Uterus (tissue), 2 donors: ENCODE measurements at regions not wholly inside any gene's neighbourhood (a gene's known extent, or its start where the extent isn't known, plus 50 kb on each side); places are given as distances from the start of the nearest gene placed in this dataset.

ENCODE experiments used
- CTCF ChIP-seq, 4 experiments: fragments of 200-600 bp in 2 of 4; fragments of 450-650 bp in 2 of 4; sonication (generic) in 2 of 4; IDR thresholded peaks; one replicate each; pipeline ENCODE4 v1.5.1; 2016 to 2019; ENCODE audit warnings: antibody characterized with exemption in 4 of 4, mild to moderate bottlenecking in 2 of 4, moderate library complexity in 1 of 4
- POLR2A ChIP-seq, 2 donors: fragments of 450-650 bp; IDR thresholded peaks; one replicate each; pipeline ENCODE4 v1.6.1; 2016; ENCODE audit warnings: antibody characterized with exemption in 2 of 2, mild to moderate bottlenecking in 1 of 2, moderate library complexity in 1 of 2

- TF ChIP-seq POLR2A (IDR thresholded peaks at IDR 0.05) (no peak), CTCF (IDR thresholded peaks at IDR 0.05) (no peak)
Measured at GRCh38 chr3:145359040-145359439, 801.9 kb downstream of the PLOD2 start.
